ENCODE measurements at regions not wholly inside any gene's neighbourhood (a gene's known extent, or its start where the extent isn't known, plus 50 kb on each side); places are given as distances from the start of the nearest gene placed in this dataset.

DNA sequence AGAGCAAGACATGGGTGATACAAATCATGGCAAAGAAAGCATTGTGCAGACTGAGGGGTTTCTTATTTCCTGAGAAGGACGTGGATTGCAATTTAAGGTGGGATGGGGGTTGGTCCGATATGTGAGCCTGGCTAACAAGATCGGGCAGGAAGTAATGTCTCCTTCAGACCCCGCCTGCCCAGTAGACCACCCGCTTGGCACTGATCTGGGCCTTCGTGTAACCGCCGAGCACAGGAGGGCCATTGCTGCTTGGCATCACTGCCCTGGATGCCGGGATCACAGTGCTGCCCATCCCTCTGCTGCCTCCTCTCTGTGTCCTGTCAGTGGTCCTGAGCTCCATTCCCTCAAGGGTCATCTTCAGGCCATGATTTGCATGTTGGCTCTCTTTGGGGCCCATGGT is 214.6 kb upstream of the ZNF32 start:
- CTCF ChIA-PET, result no interaction called here
- Histone ChIP-seq H3K4me1 (ENCODE audit: control insufficient read depth in 1 of 2, insufficient read depth in 2 of 2, low read depth in 1 of 2, low read length in 1 of 2) (peaks cover 6 to 48% of the 10 kb centered on the region in 2 experiments; a peak in 3 of 4 replicates), H3K9ac (peak overlapping the region; percentile 17; the same call in 1 of the 2 replicates), H3F3A (replicated peaks; ENCODE audit: insufficient read depth) (peaks cover 19% of the 10 kb centered on the region), H3K27me3 (ENCODE audit: insufficient read depth) (no peaks in the 10 kb centered on the region), H4K20me1 (ENCODE audit: insufficient read depth) (no peaks in the 10 kb centered on the region), H3K27ac (ENCODE audit: low read depth in 2 of 2, low read length in 1 of 2) (peak overlapping the region; percentile 77 to 87), H3K9me3 (no peaks in the 10 kb centered on the region), H3K4me3 (ENCODE audit: low read depth in 2 of 2, low read length in 1 of 2) (no peak overlapping the region), H3K4me2 (0 out of 2 replicates have a peak overlapping the region, but pooled peaks have one; percentile 17), H2AFZ (ENCODE audit: low read depth) (no peak overlapping the region), H3K36me3 (replicated peaks in 1 of 2; ENCODE audit: control insufficient read depth in 1 of 2, insufficient read depth in 2 of 2, low read length in 1 of 2) (no peaks in the 10 kb centered on the region), H3K9me2 (no peaks in the 10 kb centered on the region), H3K79me2 (ENCODE audit: insufficient read depth) (no peaks in the 10 kb centered on the region)
- DNase-seq, result no peak
- WGBS (ENCODE audit: low lambda C conversion rate), result 86% methylated on average over 8 of the region's 9 CpGs
- POLR2A ChIA-PET, result no interaction called here
- TF ChIP-seq, protein P1, sequence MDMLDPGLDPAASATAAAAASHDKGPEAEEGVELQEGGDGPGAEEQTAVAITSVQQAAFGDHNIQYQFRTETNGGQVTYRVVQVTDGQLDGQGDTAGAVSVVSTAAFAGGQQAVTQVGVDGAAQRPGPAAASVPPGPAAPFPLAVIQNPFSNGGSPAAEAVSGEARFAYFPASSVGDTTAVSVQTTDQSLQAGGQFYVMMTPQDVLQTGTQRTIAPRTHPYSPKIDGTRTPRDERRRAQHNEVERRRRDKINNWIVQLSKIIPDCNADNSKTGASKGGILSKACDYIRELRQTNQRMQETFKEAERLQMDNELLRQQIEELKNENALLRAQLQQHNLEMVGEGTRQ (IDR thresholded peaks at IDR 0.05; ENCODE audit: borderline replicate concordance, low read depth, low read length), result no peak
- no peak for TF ChIP-seq GATA2 (CRISPR knock-in tag; IDR thresholded peaks at IDR 0.05)
- TF ChIP-seq TAF1 (IDR thresholded peaks at IDR 0.05; ENCODE audit: borderline replicate concordance, low read depth, low read length), result no peak
- TF ChIP-seq JUND (IDR thresholded peaks at IDR 0.05), result no peak
- TF ChIP-seq, protein P2, sequence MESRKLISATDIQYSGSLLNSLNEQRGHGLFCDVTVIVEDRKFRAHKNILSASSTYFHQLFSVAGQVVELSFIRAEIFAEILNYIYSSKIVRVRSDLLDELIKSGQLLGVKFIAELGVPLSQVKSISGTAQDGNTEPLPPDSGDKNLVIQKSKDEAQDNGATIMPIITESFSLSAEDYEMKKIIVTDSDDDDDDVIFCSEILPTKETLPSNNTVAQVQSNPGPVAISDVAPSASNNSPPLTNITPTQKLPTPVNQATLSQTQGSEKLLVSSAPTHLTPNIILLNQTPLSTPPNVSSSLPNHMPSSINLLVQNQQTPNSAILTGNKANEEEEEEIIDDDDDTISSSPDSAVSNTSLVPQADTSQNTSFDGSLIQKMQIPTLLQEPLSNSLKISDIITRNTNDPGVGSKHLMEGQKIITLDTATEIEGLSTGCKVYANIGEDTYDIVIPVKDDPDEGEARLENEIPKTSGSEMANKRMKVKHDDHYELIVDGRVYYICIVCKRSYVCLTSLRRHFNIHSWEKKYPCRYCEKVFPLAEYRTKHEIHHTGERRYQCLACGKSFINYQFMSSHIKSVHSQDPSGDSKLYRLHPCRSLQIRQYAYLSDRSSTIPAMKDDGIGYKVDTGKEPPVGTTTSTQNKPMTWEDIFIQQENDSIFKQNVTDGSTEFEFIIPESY (IDR thresholded peaks at IDR 0.05; ENCODE audit: borderline replicate concordance, low read depth), result no peak
- no peak for TF ChIP-seq RAD21 (IDR thresholded peaks at IDR 0.05; ENCODE audit: low read length)
- TF ChIP-seq TEAD4 (IDR thresholded peaks at IDR 0.05; ENCODE audit: borderline replicate concordance, insufficient read depth), result no peak
- TF ChIP-seq, protein P3, sequence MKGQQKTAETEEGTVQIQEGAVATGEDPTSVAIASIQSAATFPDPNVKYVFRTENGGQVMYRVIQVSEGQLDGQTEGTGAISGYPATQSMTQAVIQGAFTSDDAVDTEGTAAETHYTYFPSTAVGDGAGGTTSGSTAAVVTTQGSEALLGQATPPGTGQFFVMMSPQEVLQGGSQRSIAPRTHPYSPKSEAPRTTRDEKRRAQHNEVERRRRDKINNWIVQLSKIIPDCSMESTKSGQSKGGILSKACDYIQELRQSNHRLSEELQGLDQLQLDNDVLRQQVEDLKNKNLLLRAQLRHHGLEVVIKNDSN (IDR thresholded peaks at IDR 0.05; ENCODE audit: borderline replicate concordance, low read depth), result no peak
- TF ChIP-seq POLR2AphosphoS5 (IDR thresholded peaks at IDR 0.05; ENCODE audit: low read depth, low read length), result no peak
- no peak for TF ChIP-seq EP300 (IDR thresholded peaks at IDR 0.05; ENCODE audit: borderline replicate concordance in 1 of 2, low read depth in 1 of 2, low read length in 1 of 2)
- no peak for TF ChIP-seq CHD2 (IDR thresholded peaks at IDR 0.05; ENCODE audit: low read length, partially characterized antibody)
- no peak for TF ChIP-seq RFX5 (IDR thresholded peaks at IDR 0.05; ENCODE audit: low read length)
- no peak for TF ChIP-seq MEF2A (IDR thresholded peaks at IDR 0.05; ENCODE audit: borderline replicate concordance, low read depth)

DNA sequence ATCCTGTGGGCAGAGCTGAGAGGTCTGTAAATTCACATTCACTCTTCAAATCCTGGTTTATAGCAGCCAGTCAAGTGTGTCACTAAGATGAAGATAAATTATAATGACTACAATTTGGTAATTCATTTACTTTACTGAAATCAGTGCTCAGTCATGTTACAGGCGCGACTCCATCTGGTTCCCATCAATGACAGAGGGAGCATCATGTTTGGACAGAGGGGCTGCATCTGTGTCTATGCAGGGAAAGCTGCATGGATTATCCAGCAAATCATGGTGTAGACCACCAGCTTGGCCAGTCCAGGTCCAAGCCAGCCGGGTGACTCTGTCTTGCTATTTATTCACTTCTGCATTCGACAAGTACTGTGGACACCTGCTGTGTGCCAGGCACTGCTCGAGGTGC is 214.1 kb upstream of the ZNF32 start:
- peaks cover 6 to 52% of the 10 kb centered on the region in 2 experiments; a peak in 3 of 4 replicates for H3K4me1 ChIP-seq (ENCODE audit: control insufficient read depth in 1 of 2, insufficient read depth in 2 of 2, low read depth in 1 of 2, low read length in 1 of 2)
- H3K4me3 ChIP-seq (ENCODE audit: low read depth in 2 of 2, low read length in 1 of 2), result no peak overlapping the region
- WGBS (ENCODE audit: low lambda C conversion rate), result 46% methylated on average over 4 of the region's 5 CpGs
- CTCF ChIA-PET, result interaction anchor here (0.8 to 1.1 kb wide), 2 partner anchors 97 to 524 kb away, joined by 3 read pairs; no protein-coding TSS in a partner anchor
- H4K20me1 ChIP-seq (ENCODE audit: insufficient read depth), result no peaks in the 10 kb centered on the region
- H3K9me3 ChIP-seq, result no peaks in the 10 kb centered on the region
- no peaks in the 10 kb centered on the region for H3K36me3 ChIP-seq (replicated peaks in 1 of 2; ENCODE audit: control insufficient read depth in 1 of 2, insufficient read depth in 2 of 2, low read length in 1 of 2)
- H3K4me2 ChIP-seq, result no peak overlapping the region
- no peak overlapping the region for H2AFZ ChIP-seq (ENCODE audit: low read depth)
- H3K9me2 ChIP-seq, result no peaks in the 10 kb centered on the region
- no peaks in the 10 kb centered on the region for H3K79me2 ChIP-seq (ENCODE audit: insufficient read depth)
- H3F3A ChIP-seq (replicated peaks; ENCODE audit: insufficient read depth), result peaks cover 21% of the 10 kb centered on the region
- peak; percentile 81 for DNase-seq
- TF ChIP-seq, protein P4, sequence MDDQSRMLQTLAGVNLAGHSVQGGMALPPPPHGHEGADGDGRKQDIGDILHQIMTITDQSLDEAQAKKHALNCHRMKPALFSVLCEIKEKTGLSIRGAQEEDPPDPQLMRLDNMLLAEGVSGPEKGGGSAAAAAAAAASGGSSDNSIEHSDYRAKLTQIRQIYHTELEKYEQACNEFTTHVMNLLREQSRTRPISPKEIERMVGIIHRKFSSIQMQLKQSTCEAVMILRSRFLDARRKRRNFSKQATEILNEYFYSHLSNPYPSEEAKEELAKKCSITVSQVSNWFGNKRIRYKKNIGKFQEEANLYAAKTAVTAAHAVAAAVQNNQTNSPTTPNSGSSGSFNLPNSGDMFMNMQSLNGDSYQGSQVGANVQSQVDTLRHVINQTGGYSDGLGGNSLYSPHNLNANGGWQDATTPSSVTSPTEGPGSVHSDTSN (IDR thresholded peaks at IDR 0.05), result peak; percentile 8; the same call in 1 of the 2 replicates
- TF ChIP-seq RAD21 (IDR thresholded peaks at IDR 0.05; ENCODE audit: low read length), result peak; percentile 34
- TF ChIP-seq EP300 (IDR thresholded peaks at IDR 0.05; ENCODE audit: borderline replicate concordance in 1 of 2, low read depth in 1 of 2, low read length in 1 of 2), result peak; percentile 8 to 95; a peak in 3 of 4 replicates
- TF ChIP-seq RCOR1 (IDR thresholded peaks at IDR 0.05; ENCODE audit: low read length), result peak; percentile 75
- TF ChIP-seq TCF12 (IDR thresholded peaks at IDR 0.05), result peak; percentile 72
- peak; percentile 76 for TF ChIP-seq GATA2 (CRISPR knock-in tag; IDR thresholded peaks at IDR 0.05)
- no peak for TF ChIP-seq GABPA (IDR thresholded peaks at IDR 0.05; ENCODE audit: low read depth)
- no peak for TF ChIP-seq RXRA (IDR thresholded peaks at IDR 0.05; ENCODE audit: borderline replicate concordance, low read depth)
- TF ChIP-seq FOXJ3 (CRISPR knock-in tag; IDR thresholded peaks at IDR 0.05), result peak; percentile 97
- peak; percentile 73 for TF ChIP-seq CHD2 (IDR thresholded peaks at IDR 0.05; ENCODE audit: low read length, partially characterized antibody)
- no peak overlapping the region for H3K9ac ChIP-seq
- H3K27me3 ChIP-seq (ENCODE audit: insufficient read depth), result no peaks in the 10 kb centered on the region
- POLR2A ChIA-PET, result no interaction called here
- peak overlapping the region; percentile 77 to 87 for H3K27ac ChIP-seq (ENCODE audit: low read depth in 2 of 2, low read length in 1 of 2)
